Endodermal cell (in vitro differentiated cells): ENCODE measurements at regions not wholly inside any gene's neighbourhood (a gene's known extent, or its start where the extent isn't known, plus 50 kb on each side); places are given as distances from the start of the nearest gene placed in this dataset.

ENCODE experiments used
- DNase-seq: peaks from one replicate; pipeline ENCODE4 v3.0.0-alpha.2; 2017
- H3K27ac ChIP-seq: 2 replicates; pipeline ENCODE4 v1.5.1; 2013; ENCODE audit warnings: mild to moderate bottlenecking, low read depth, low read length, moderate library complexity
- H3K27me3 ChIP-seq: 2 replicates; pipeline ENCODE4 v1.6.1; 2013; ENCODE audit warnings: mild to moderate bottlenecking, low read length, moderate library complexity; ENCODE audit not compliant: insufficient read depth, control insufficient read depth, poor library complexity, severe bottlenecking
- H3K36me3 ChIP-seq: 2 replicates; pipeline ENCODE4 v1.7.0; 2013; ENCODE audit warnings: mild to moderate bottlenecking, low read length, moderate library complexity; ENCODE audit not compliant: control insufficient read depth, insufficient read depth
- H3K4me1 ChIP-seq: one replicate; pipeline ENCODE4 v1.7.0; 2013; ENCODE audit warnings: low read length; ENCODE audit not compliant: control insufficient read depth, insufficient read depth
- H3K4me3 ChIP-seq: 2 replicates; pipeline ENCODE4 v1.5.1; 2013; ENCODE audit warnings: mild to moderate bottlenecking, low read length, moderate library complexity
- H3K9ac ChIP-seq: 2 replicates; pipeline ENCODE4 v1.6.1; 2013; ENCODE audit warnings: mild to moderate bottlenecking, low read length, moderate library complexity; ENCODE audit not compliant: poor library complexity, severe bottlenecking; ENCODE audit errors: extremely low read depth
- H3K9me3 ChIP-seq: 2 replicates; pipeline ENCODE4 v1.6.1; 2013; ENCODE audit warnings: mild to moderate bottlenecking, low read length, moderate library complexity; ENCODE audit not compliant: control insufficient read depth
- H3K27ac Mint-ChIP-seq: 2 replicates; pipeline ENCODE4 v1.8.0; 2020; ENCODE audit warnings: mixed read lengths
- H3K27me3 Mint-ChIP-seq: 2 replicates; pipeline ENCODE4 v1.8.0; 2021; ENCODE audit warnings: mild to moderate bottlenecking, mixed read lengths; ENCODE audit not compliant: insufficient read depth
- H3K36me3 Mint-ChIP-seq: 2 replicates; pipeline ENCODE4 v1.8.0; 2020; ENCODE audit warnings: low read depth, mixed read lengths
- H3K4me1 Mint-ChIP-seq: 2 replicates; pipeline ENCODE4 v1.8.0; 2020; ENCODE audit warnings: mixed read lengths
- H3K4me3 Mint-ChIP-seq: 2 replicates; pipeline ENCODE4 v1.8.0; 2020; ENCODE audit warnings: mild to moderate bottlenecking, moderate library complexity, mixed read lengths
- H3K9me3 Mint-ChIP-seq: 2 replicates; pipeline ENCODE4 v1.8.0; 2020; ENCODE audit warnings: mild to moderate bottlenecking, mixed read lengths
- CTCF ChIP-seq: fragments of 200-600 bp; sonication (generic); conservative IDR thresholded peaks from 2 replicates; pipeline ENCODE4 v1.5.0; 2021; ENCODE audit warnings: antibody characterized with exemption, mild to moderate bottlenecking
- WGBS, 2 experiments: methylation state at CpG; one replicate each; pipeline versions ENCODE4 v1.1.5 to v1.1.7; 2013; ENCODE audit warnings: missing lambda C conversion rate in 2 of 2, mixed read lengths in 1 of 2; ENCODE audit not compliant: insufficient coverage in 1 of 2, insufficient read length in 1 of 2; 5-methylcytosine and 5-hydroxymethylcytosine counted together

DNA sequence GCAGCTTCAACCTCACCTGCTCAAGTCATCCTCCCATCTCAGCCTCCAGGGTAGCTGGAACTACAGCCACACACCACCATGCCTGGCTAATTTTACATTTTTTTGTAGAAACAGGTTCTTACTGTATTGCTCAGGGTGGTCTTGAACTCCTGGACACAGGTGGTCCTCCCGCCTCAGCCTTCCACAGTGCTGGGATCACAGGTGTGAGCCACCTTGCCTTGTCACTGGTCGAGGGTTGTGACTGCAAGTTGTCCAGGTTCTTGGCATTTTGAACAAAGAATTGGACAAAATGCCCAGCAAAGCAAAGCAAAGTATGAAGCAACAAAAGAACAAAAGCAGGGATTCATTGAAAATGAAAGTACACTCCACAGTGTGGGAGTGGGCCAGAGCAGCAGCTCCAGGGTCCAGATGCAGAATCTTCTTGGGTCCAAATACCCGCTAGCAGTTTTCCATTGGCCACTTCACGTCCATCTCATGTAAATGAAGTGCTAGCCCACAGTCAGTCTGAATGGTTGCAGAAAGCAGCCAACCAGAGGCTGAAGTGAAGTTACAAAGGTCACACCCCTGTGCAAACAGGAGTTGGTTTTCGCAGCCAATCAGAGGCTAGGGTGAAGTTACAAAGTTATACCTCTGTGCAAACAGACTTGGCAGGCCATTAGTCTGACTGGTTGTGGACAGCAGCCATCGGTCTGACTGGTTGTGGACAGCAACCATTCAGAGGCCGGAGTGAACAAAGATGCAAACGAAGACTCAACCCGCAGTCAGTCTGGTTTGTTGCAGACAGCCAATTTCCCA lies 109.5 kb upstream of the KIF26B start:
- Mint-ChIP-seq H3K9me3 (no peaks in the 10 kb centered on the region), H3K4me1 (peaks cover 26% of the 10 kb centered on the region), H3K27me3 (no peaks in the 10 kb centered on the region), H3K27ac (no peak overlapping the region), H3K4me3 (no peak overlapping the region), H3K36me3 (no peaks in the 10 kb centered on the region)
- Histone ChIP-seq H3K4me3 (no peak overlapping the region), H3K9me3 (no peaks in the 10 kb centered on the region), H3K27me3 (no peaks in the 10 kb centered on the region), H3K9ac (no peak overlapping the region), H3K36me3 (no peaks in the 10 kb centered on the region), H3K27ac (no peak overlapping the region), H3K4me1 (peaks cover 16% of the 10 kb centered on the region)
- no peak for TF ChIP-seq CTCF
- DNase-seq: peak; percentile 67
- 89 to 98% methylated on average over 7 to 9 of the region's 9 CpGs for WGBS, 2 experiments

DNA sequence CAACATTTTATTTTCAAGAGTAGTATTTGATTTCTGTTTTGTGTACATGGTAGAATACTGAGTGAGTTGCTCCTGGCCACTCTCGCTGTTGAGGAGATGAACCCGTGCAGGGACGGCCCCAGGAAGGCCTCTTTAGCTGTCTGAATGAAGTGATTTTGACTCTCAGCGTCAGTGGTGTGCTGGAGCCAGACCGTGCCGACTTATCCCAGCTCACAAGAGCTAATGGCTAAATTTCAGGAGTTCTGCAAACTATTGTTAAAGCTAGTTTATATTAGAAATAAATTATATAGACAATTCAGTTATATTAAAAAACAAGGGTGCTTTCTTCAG lies 111.2 kb upstream of the KIF26B start:
- Mint-ChIP-seq H3K4me1 (peaks cover 35% of the 10 kb centered on the region), H3K36me3 (no peaks in the 10 kb centered on the region), H3K4me3 (no peak overlapping the region), H3K9me3 (no peaks in the 10 kb centered on the region), H3K27ac (no peak overlapping the region), H3K27me3 (no peaks in the 10 kb centered on the region)
- no peaks in the 10 kb centered on the region for H3K36me3 ChIP-seq
- no peak for TF ChIP-seq CTCF
- H3K27me3 ChIP-seq: no peaks in the 10 kb centered on the region
- H3K4me1 ChIP-seq: peaks cover 16% of the 10 kb centered on the region
- 78 to 96% methylated on average over 6 of the region's 6 CpGs for WGBS, 2 experiments
- H3K4me3 ChIP-seq: no peak overlapping the region
- no peak overlapping the region for H3K27ac ChIP-seq
- no peak overlapping the region for H3K9ac ChIP-seq
- no peaks in the 10 kb centered on the region for H3K9me3 ChIP-seq
- DNase-seq: no peak

- H3K36me3 ChIP-seq: no peaks in the 10 kb centered on the region
- Mint-ChIP-seq H3K36me3 (no peaks in the 10 kb centered on the region), H3K27me3 (no peaks in the 10 kb centered on the region), H3K4me3 (no peak overlapping the region), H3K9me3 (no peaks in the 10 kb centered on the region), H3K27ac (peak overlapping the region; percentile 2), H3K4me1 (peaks cover 26% of the 10 kb centered on the region)
- H3K4me3 ChIP-seq: peak overlapping the region; percentile 16
- H3K4me1 ChIP-seq: peaks cover 10% of the 10 kb centered on the region
- TF ChIP-seq CTCF: peak; percentile 64
- no peak overlapping the region for H3K27ac ChIP-seq
- no peak overlapping the region for H3K9ac ChIP-seq
- no peaks in the 10 kb centered on the region for H3K27me3 ChIP-seq
- no peak for DNase-seq
- H3K9me3 ChIP-seq: peaks cover 6% of the 10 kb centered on the region
- 57 to 80% methylated on average over 7 to 9 of the region's 9 CpGs for WGBS, 2 experiments
Observed at GRCh38 chr1:245041058-245041698, 113.6 kb upstream of the KIF26B start.
